ENCODE measurements at regions not wholly inside any gene's neighbourhood (a gene's known extent, or its start where the extent isn't known, plus 50 kb on each side); places are given as distances from the start of the nearest gene placed in this dataset.
"Not testable (repeated sequence)": the region's sequence is repeated elsewhere in the genome, so short reads cannot be mapped to it uniquely, and the experiment has no call there.

- DNase-seq, result no peak
Measured at GRCh38 chr20:4342609-4343008, 93.5 kb upstream of the ADRA1D start.

- no peak for DNase-seq
Measured at GRCh38 chr20:4341804-4342485, 92.9 kb upstream of the ADRA1D start.

GRCh38 chr20:4335722-4336121 is 86.6 kb upstream of the ADRA1D start:
- DNase-seq, result no peak

- DNase-seq, result no peak
Measured at GRCh38 chr20:4332121-4332860, 83.2 kb upstream of the ADRA1D start.

- DNase-seq, result no peak
Measured at GRCh38 chr20:4330011-4330410, 80.9 kb upstream of the ADRA1D start.

- no peak for DNase-seq
Measured at GRCh38 chr20:4329232-4329631, 80.1 kb upstream of the ADRA1D start.

GRCh38 chr20:4328541-4328940 is 79.5 kb upstream of the ADRA1D start:
- no peak for DNase-seq

GRCh38 chr20:4327956-4328355 is 78.9 kb upstream of the ADRA1D start:
- DNase-seq, result no peak

- DNase-seq, result peak in 3 of 4 experiments; percentile 17 to 40 (median 19)
Measured at GRCh38 chr20:4326195-4327065, 77.3 kb upstream of the ADRA1D start.

GRCh38 chr20:4325548-4326187 is 76.6 kb upstream of the ADRA1D start:
- DNase-seq, result no peak

GRCh38 chr20:4324611-4325243 is 75.6 kb upstream of the ADRA1D start:
- peak; percentile 28 to 74 (median 48) for DNase-seq

- peak in 2 of 4 experiments; percentile 16 to 22 for DNase-seq
Measured at GRCh38 chr20:4322499-4322898, 73.4 kb upstream of the ADRA1D start.

- peak; percentile 88 to 96 (median 92) for DNase-seq
Measured at GRCh38 chr20:4320291-4320690, 71.2 kb upstream of the ADRA1D start.

GRCh38 chr20:4318891-4319290 is 69.8 kb upstream of the ADRA1D start:
- no peak for DNase-seq

- not testable (repeated sequence) for DNase-seq
Measured at GRCh38 chr20:4310616-4311015, 61.5 kb upstream of the ADRA1D start.

GRCh38 chr20:4306206-4306605 is 57.1 kb upstream of the ADRA1D start:
- no peak for DNase-seq

- no peak for DNase-seq
Measured at GRCh38 chr20:4305091-4305490, 56.0 kb upstream of the ADRA1D start.

- no peak for DNase-seq
Measured at GRCh38 chr20:4304601-4305000, 55.5 kb upstream of the ADRA1D start.

GRCh38 chr20:4303136-4303535 is 54.0 kb upstream of the ADRA1D start:
- no peak for DNase-seq

- no peak for DNase-seq
Measured at GRCh38 chr20:4300921-4301320, 51.8 kb upstream of the ADRA1D start.

- DNase-seq, result no peak
Measured at GRCh38 chr20:4300401-4300800, 51.3 kb upstream of the ADRA1D start.

GRCh38 chr20:4299773-4300172 is 50.7 kb upstream of the ADRA1D start:
- no peak for DNase-seq
